HepG2 (cell line): ENCODE measurements at regions not wholly inside any gene's neighbourhood (a gene's known extent, or its start where the extent isn't known, plus 50 kb on each side); places are given as distances from the start of the nearest gene placed in this dataset.
A peak's percentile ranks its signal among the peaks of the same experiment; 100 is the strongest.

ENCODE experiments used
- ATAC-seq: fragments of 200-7000 bp; cut with Tn5 transposase; 3 replicates; pipeline ENCODE4 v1.9.1; 2020; ENCODE audit warnings: mild to moderate bottlenecking, moderate library complexity
- BruUV-seq: library from RNA; stranded (reverse); fragments of 400-500 nt; replicated peaks from 2 replicates; lab custom pipeline; 2021; lab: Mats Ljungman, UMichigan
- CTCF ChIA-PET: fragments of 300-600 bp; formaldehyde crosslinking; extraction: SDS; loops from one replicate; lab custom pipeline; 2021; ENCODE audit warnings: low total read pairs, inconsistent platforms, low intra/inter-chr PET ratio; lab: Yijun Ruan, JAX
- POLR2A ChIA-PET: fragments of 350-600 bp; sonication (Branson Sonifier 250); formaldehyde crosslinking; loops from one replicate; lab custom pipeline; 2020; ENCODE audit warnings: antibody characterized with exemption, inconsistent platforms; lab: Yijun Ruan, JAX
- DNase-seq: peaks from one replicate; pipeline ENCODE4 v3.0.0-alpha.2; 2015; ENCODE audit warnings: low spot score
- FAIRE-seq: peaks from 3 replicates; lab custom pipeline; 2011; peaks lifted over from hg19 to GRCh38; lab: Jason Lieb, UNC
- H2AFZ ChIP-seq: one replicate; pipeline ENCODE4 v1.6.1; 2011; ENCODE audit warnings: low read length, inconsistent platforms
- H3K27ac ChIP-seq: fragments of 300-600 bp; 3 replicates; pipeline ENCODE4 v1.8.0; 2011; ENCODE audit warnings: mixed run types, mild to moderate bottlenecking, mixed read lengths, low read length, inconsistent platforms; ENCODE audit not compliant: insufficient read depth; ENCODE audit errors: extremely low read length
- H3K27me3 ChIP-seq, 2 experiments: fragments of 200-600 bp in 1 of 2; 2 replicates in 1 of 2; 3 replicates in 1 of 2; pipeline versions ENCODE4 v1.6.0 to v1.8.0; 2011; ENCODE audit warnings: low read length in 2 of 2, mild to moderate bottlenecking in 2 of 2, moderate library complexity in 2 of 2, inconsistent platforms in 1 of 2; ENCODE audit not compliant: insufficient read depth in 2 of 2, control insufficient read depth in 1 of 2
- H3K36me3 ChIP-seq, 2 experiments: fragments of 200-600 bp in 1 of 2; replicated peaks in 1 of 2; 2 replicates in 1 of 2; 3 replicates in 1 of 2; pipeline versions ENCODE4 v1.5.1 to v1.8.0; 2011; ENCODE audit warnings: low read length in 2 of 2, inconsistent platforms in 1 of 2; ENCODE audit not compliant: insufficient read depth in 2 of 2, control insufficient read depth in 1 of 2
- H3K4me1 ChIP-seq: 2 replicates; pipeline ENCODE4 v1.5.1; 2012; ENCODE audit warnings: low read length, inconsistent platforms; ENCODE audit not compliant: insufficient read depth
- H3K4me2 ChIP-seq: 2 replicates; pipeline ENCODE4 v1.6.0; 2011; ENCODE audit warnings: low read depth, low read length, inconsistent platforms
- H3K4me3 ChIP-seq, 3 experiments: fragments of 200-600 bp in 1 of 3; sonication (generic), shearing (Covaris generic) in 1 of 3; replicated peaks in 1 of 3; 2 replicates each; pipeline ENCODE4 v1.5.1; 2011 to 2016; ENCODE audit warnings: low read length in 3 of 3, inconsistent platforms in 2 of 3, low read depth in 2 of 3, mild to moderate bottlenecking in 2 of 3, control low read depth in 1 of 3, mixed read lengths in 1 of 3; ENCODE audit not compliant: insufficient read depth in 1 of 3
- H3K79me2 ChIP-seq: one replicate; pipeline ENCODE4 v1.6.1; 2011; ENCODE audit warnings: low read length, inconsistent platforms; ENCODE audit not compliant: insufficient read depth
- H3K9ac ChIP-seq: 2 replicates; pipeline ENCODE4 v1.6.0; 2011; ENCODE audit warnings: mild to moderate bottlenecking, low read depth, low read length, inconsistent platforms; ENCODE audit not compliant: insufficient read depth
- H3K9me3 ChIP-seq: 2 replicates; pipeline ENCODE4 v1.5.1; 2012; ENCODE audit warnings: mild to moderate bottlenecking, low read length
- H4K20me1 ChIP-seq: 2 replicates; pipeline ENCODE4 v1.6.0; 2011; ENCODE audit warnings: inconsistent platforms, mild to moderate bottlenecking, low read length, moderate library complexity; ENCODE audit not compliant: insufficient read depth
- GMEB2 ChIP-seq: IDR thresholded peaks from 2 replicates; pipeline ENCODE4 v1.6.1; 2016; ENCODE audit warnings: missing biosample characterization, missing genetic modification reagents, low read depth
- HOXA7 ChIP-seq: sonication (generic); formaldehyde crosslinking; IDR thresholded peaks from 2 replicates; pipeline ENCODE4 v1.8.1; 2022; ENCODE audit warnings: mild to moderate bottlenecking, missing genetic modification reagents, moderate library complexity
- KLF6 ChIP-seq: IDR thresholded peaks from 2 replicates; pipeline ENCODE4 v1.8.0; 2016; ENCODE audit warnings: missing biosample characterization, missing genetic modification reagents
- MXI1 ChIP-seq: IDR thresholded peaks from 3 replicates; pipeline ENCODE4 v1.6.1; 2012; ENCODE audit warnings: low read depth, low read length, inconsistent platforms, borderline replicate concordance
- PTBP1 ChIP-seq: fragments of 200-400 bp; formaldehyde crosslinking; IDR thresholded peaks from 2 replicates; pipeline ENCODE4 v1.6.1; 2018; ENCODE audit warnings: low read length, low read depth; ENCODE audit not compliant: poor library complexity, severe bottlenecking
- SIN3B ChIP-seq: fragments of 150-350 bp; IDR thresholded peaks from 2 replicates; pipeline ENCODE4 v1.6.1; 2014; ENCODE audit warnings: low read length
- SP5 ChIP-seq: IDR thresholded peaks from 2 replicates; pipeline ENCODE4 v1.6.1; 2016; ENCODE audit warnings: low read depth, borderline replicate concordance
- ZMYM2 ChIP-seq: sonication (generic); formaldehyde crosslinking; IDR thresholded peaks from 2 replicates; pipeline ENCODE4 v1.8.0; 2022; ENCODE audit warnings: mild to moderate bottlenecking, missing genetic modification reagents
- WGBS: methylation state at CpG from one replicate; pipeline ENCODE4 v1.1.6; 2017; ENCODE audit warnings: low lambda C conversion rate; 5-methylcytosine and 5-hydroxymethylcytosine counted together
- in situ Hi-C: cut with HindIII; loops from 2 replicates; pipeline ENCODE4 v1.10.0; 2017; ENCODE audit warnings: low pct_unique_long_range_greater_than_20kb; ENCODE audit not compliant: extremely low pct_ligation_motif_present
- intact Hi-C: fragments of 100-400 bp; cut with micrococcal nuclease; formaldehyde crosslinking; loops from one replicate; pipeline ENCODE4 v1.10.0; 2022; ENCODE audit not compliant: unreplicated experiment
- TF ChIP-seq, protein P1 (sequence below): fragments of 450-650 bp; IDR thresholded peaks from 2 replicates; pipeline ENCODE4 v1.6.1; 2016
- TF ChIP-seq, protein P2 (sequence below): sonication (generic); formaldehyde crosslinking; IDR thresholded peaks from 2 replicates; pipeline ENCODE4 v1.8.0; 2022; ENCODE audit warnings: missing genetic modification reagents, low read depth, mild to moderate bottlenecking, borderline replicate concordance

DNA sequence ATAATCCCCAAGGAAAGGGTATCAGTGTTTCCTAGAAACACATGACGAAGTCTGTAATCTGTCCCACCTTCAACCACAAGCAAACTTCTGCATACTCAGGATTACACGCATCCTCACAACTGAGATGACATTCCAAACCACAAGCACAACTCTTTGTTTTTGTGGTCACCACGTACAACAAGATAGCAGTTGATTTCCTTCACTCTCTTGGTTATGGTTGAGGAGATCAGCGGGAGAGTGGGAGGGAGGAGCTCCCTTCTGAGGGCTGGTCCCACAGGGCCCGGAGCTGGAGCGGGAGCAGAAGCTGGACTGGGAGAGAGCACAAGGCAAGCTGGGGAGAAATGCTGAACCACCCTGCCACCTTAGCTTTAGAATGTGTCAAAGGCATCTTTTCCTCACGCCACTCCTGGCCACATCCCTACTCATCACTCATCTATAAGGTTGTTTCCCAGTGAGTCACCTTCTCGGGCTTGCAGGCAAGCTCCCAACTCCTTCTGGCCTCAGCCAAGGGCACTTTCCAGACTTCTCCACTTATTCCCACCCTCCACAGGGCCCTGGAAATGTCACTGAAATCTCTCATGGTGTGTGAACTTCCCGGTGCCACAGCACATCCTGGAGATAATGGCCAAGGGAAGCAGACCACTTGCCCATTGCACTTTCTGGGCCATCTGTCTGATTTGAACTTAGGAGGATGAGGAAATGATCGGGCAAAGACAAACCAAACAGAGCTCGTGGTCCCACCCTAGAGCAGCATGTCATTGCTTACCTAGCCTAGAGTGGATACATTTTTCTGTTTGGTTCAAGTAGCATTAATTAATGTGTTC lies 98.9 kb upstream of the LGALSL start:
- Histone ChIP-seq H3K9me3 (no peaks in the 10 kb centered on the region), H3K4me1 (no peaks in the 10 kb centered on the region), H3K9ac (no peak overlapping the region), H3K4me3 (no peak overlapping the region), H3K27me3 (peaks cover 0 to 27% of the 10 kb centered on the region in 2 experiments; a peak in 3 of 5 replicates), H3K79me2 (no peaks in the 10 kb centered on the region), H4K20me1 (no peaks in the 10 kb centered on the region), H2AFZ (no peak overlapping the region), H3K4me2 (no peak overlapping the region), H3K36me3 (no peaks in the 10 kb centered on the region), H3K27ac (no peak overlapping the region)
- ATAC-seq, result no peak
- ChIA-PET POLR2A (no interaction called here), CTCF (no interaction called here)
- DNase-seq, result no peak
- intact Hi-C loops, result no loop called here
- TF ChIP-seq, protein P1, sequence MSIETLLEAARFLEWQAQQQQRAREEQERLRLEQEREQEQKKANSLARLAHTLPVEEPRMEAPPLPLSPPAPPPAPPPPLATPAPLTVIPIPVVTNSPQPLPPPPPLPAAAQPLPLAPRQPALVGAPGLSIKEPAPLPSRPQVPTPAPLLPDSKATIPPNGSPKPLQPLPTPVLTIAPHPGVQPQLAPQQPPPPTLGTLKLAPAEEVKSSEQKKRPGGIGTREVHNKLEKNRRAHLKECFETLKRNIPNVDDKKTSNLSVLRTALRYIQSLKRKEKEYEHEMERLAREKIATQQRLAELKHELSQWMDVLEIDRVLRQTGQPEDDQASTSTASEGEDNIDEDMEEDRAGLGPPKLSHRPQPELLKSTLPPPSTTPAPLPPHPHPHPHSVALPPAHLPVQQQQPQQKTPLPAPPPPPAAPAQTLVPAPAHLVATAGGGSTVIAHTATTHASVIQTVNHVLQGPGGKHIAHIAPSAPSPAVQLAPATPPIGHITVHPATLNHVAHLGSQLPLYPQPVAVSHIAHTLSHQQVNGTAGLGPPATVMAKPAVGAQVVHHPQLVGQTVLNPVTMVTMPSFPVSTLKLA, result peak; percentile 36; the same call in 1 of the 2 replicates
- TF ChIP-seq GMEB2 (CRISPR knock-in tag), result no peak
- FAIRE-seq, result no peak
- 15% methylated on average over 11 of the region's 11 CpGs for WGBS
- in situ Hi-C loops, result no loop called here
- no TSS peak for BruUV-seq

GRCh38 chr2:64356906-64357305 lies 97.1 kb upstream of the LGALSL start:
- no peak overlapping the region for H3K4me2 ChIP-seq
- intact Hi-C loops, result no loop called here
- H3K27me3 ChIP-seq, result peaks cover 0 to 45% of the 10 kb centered on the region in 2 experiments; a peak in 3 of 5 replicates
- FAIRE-seq, result no peak
- no peaks in the 10 kb centered on the region for H3K4me1 ChIP-seq
- H3K4me3 ChIP-seq, result no peak overlapping the region
- no peaks in the 10 kb centered on the region for H3K36me3 ChIP-seq
- ATAC-seq, result no peak
- H3K9me3 ChIP-seq, result no peaks in the 10 kb centered on the region
- H4K20me1 ChIP-seq, result no peaks in the 10 kb centered on the region
- H2AFZ ChIP-seq, result no peak overlapping the region
- ChIA-PET POLR2A (no interaction called here), CTCF (no interaction called here)
- no peak overlapping the region for H3K27ac ChIP-seq
- no TSS peak for BruUV-seq
- no peak overlapping the region for H3K9ac ChIP-seq
- DNase-seq, result no peak
- 36% methylated on average over 2 of the region's 2 CpGs for WGBS
- no peaks in the 10 kb centered on the region for H3K79me2 ChIP-seq
- in situ Hi-C loops, result no loop called here
- TF ChIP-seq, protein P2, sequence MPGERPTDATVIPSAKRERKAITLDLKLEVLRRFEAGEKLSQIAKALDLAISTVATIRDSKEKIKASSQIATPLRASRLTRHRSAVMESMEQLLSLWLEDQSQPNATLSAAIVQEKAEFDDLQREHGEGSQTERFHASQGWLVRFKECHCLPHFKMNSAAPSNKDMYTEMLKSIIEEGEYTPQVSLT (CRISPR knock-in tag), result no peak
- no peak for TF ChIP-seq SIN3B
- no peak for TF ChIP-seq PTBP1
- no peak for TF ChIP-seq HOXA7 (CRISPR knock-in tag)
- no peak for TF ChIP-seq SP5 (CRISPR knock-in tag)
- no peak for TF ChIP-seq MXI1
- TF ChIP-seq ZMYM2 (CRISPR knock-in tag), result no peak
- TF ChIP-seq KLF6 (CRISPR knock-in tag), result no peak
